Activated CD4-positive, alpha-beta T cell treated with anti-CD3 and anti-CD28 coated beads for 24 hours (primary cell): ENCODE measurements at regions not wholly inside any gene's neighbourhood (a gene's known extent, or its start where the extent isn't known, plus 50 kb on each side); places are given as distances from the start of the nearest gene placed in this dataset.
A peak's percentile ranks its signal among the peaks of the same experiment; 100 is the strongest.
"Not testable (repeated sequence)": the region's sequence is repeated elsewhere in the genome, so short reads cannot be mapped to it uniquely, and the experiment has no call there.

Experiments used
- DNase-seq, 2 donors: peaks; one replicate each; pipeline ENCODE4 v3.0.0-alpha.2; 2020; ENCODE audit warnings: low read depth in 2 of 2

- DNase-seq, result no peak
These were observed 91.1 kb upstream of the ANKRD10 start for GRCh38 chr13:111005808-111006505.

GRCh38 chr13:111005364-111005763 lies 90.5 kb upstream of the ANKRD10 start:
- no peak for DNase-seq

GRCh38 chr13:111004444-111004843 lies 89.6 kb upstream of the ANKRD10 start:
- DNase-seq, result no peak

- DNase-seq, result no peak
These were observed 86.8 kb upstream of the ANKRD10 start for GRCh38 chr13:111001636-111002035.

GRCh38 chr13:110993788-110994187 lies 78.9 kb upstream of the ANKRD10 start:
- no peak for DNase-seq

GRCh38 chr13:110991991-110992508 lies 77.2 kb upstream of the ANKRD10 start:
- DNase-seq, result no peak

GRCh38 chr13:110989331-110989730 lies 74.5 kb upstream of the ANKRD10 start:
- DNase-seq, result no peak

GRCh38 chr13:110985541-110985940 lies 70.7 kb upstream of the ANKRD10 start:
- DNase-seq, result no peak

- DNase-seq, result no peak
These were observed 69.9 kb upstream of the ANKRD10 start for GRCh38 chr13:110984798-110985197.

GRCh38 chr13:110984381-110984780 lies 69.5 kb upstream of the ANKRD10 start:
- DNase-seq, result no peak

- no peak for DNase-seq
These were observed 68.4 kb upstream of the ANKRD10 start for GRCh38 chr13:110983241-110983640.

GRCh38 chr13:110981379-110981778 lies 66.5 kb upstream of the ANKRD10 start:
- no peak for DNase-seq

GRCh38 chr13:110980921-110981320 lies 66.1 kb upstream of the ANKRD10 start:
- no peak for DNase-seq

- not testable (repeated sequence) for DNase-seq
These were observed 64.3 kb upstream of the ANKRD10 start for GRCh38 chr13:110979149-110979548.

- DNase-seq, result no peak
These were observed 63.5 kb upstream of the ANKRD10 start for GRCh38 chr13:110978390-110978789.

- DNase-seq, result no peak
These were observed 61.9 kb upstream of the ANKRD10 start for GRCh38 chr13:110976785-110977184.

GRCh38 chr13:110973007-110973700 lies 58.3 kb upstream of the ANKRD10 start:
- DNase-seq, result no peak

GRCh38 chr13:110971486-110971885 lies 56.6 kb upstream of the ANKRD10 start:
- no peak for DNase-seq

GRCh38 chr13:110967156-110967855 lies 52.4 kb upstream of the ANKRD10 start:
- not testable (repeated sequence) for DNase-seq

GRCh38 chr13:110965755-110966134 lies 50.9 kb upstream of the ANKRD10 start:
- DNase-seq, result no peak

- peak in 1 of 2 donors; percentile 29 for DNase-seq
These were observed 50.3 kb upstream of the ANKRD10 start for GRCh38 chr13:110965038-110965754.
